Osteoblast (primary cell): ENCODE measurements at regions not wholly inside any gene's neighbourhood (a gene's known extent, or its start where the extent isn't known, plus 50 kb on each side); places are given as distances from the start of the nearest gene placed in this dataset.
A peak's percentile ranks its signal among the peaks of the same experiment; 100 is the strongest.
"Not testable (repeated sequence)": the region's sequence is repeated elsewhere in the genome, so short reads cannot be mapped to it uniquely, and the experiment has no call there.

ENCODE experiments used
- DNase-seq: peaks from one replicate; pipeline ENCODE4 v3.0.0; 2011; ENCODE audit warnings: low spot score, mixed read lengths; ENCODE audit not compliant: insufficient read length; ENCODE audit errors: missing footprints
- H2AFZ ChIP-seq: 2 replicates; pipeline ENCODE4 v1.6.0; 2011; ENCODE audit warnings: mild to moderate bottlenecking, low read length
- H3K27ac ChIP-seq: 2 replicates; pipeline ENCODE4 v1.5.1; 2011; ENCODE audit warnings: mild to moderate bottlenecking, low read depth, low read length, moderate library complexity
- H3K27me3 ChIP-seq: 2 replicates; pipeline ENCODE4 v1.6.0; 2012; ENCODE audit warnings: mild to moderate bottlenecking, control low read depth, inconsistent platforms, low read length, moderate library complexity; ENCODE audit not compliant: insufficient read depth
- H3K36me3 ChIP-seq: 2 replicates; pipeline ENCODE4 v1.5.1; 2011; ENCODE audit warnings: mild to moderate bottlenecking, low read length, control low read depth, moderate library complexity; ENCODE audit not compliant: insufficient read depth
- H3K4me1 ChIP-seq: 2 replicates; pipeline ENCODE4 v1.5.1; 2011; ENCODE audit warnings: mild to moderate bottlenecking, low read length, control low read depth, moderate library complexity; ENCODE audit not compliant: insufficient read depth
- H3K4me2 ChIP-seq: 2 replicates; pipeline ENCODE4 v1.6.0; 2011; ENCODE audit warnings: mild to moderate bottlenecking, low read length; ENCODE audit not compliant: insufficient read depth
- H3K4me3 ChIP-seq: fragments of 200-600 bp; sonication (generic); 3 replicates; pipeline ENCODE4 v1.5.1; 2012; ENCODE audit warnings: mild to moderate bottlenecking, low read length, inconsistent platforms; ENCODE audit not compliant: insufficient read depth
- H3K79me2 ChIP-seq: 2 replicates; pipeline ENCODE4 v1.6.0; 2012; ENCODE audit warnings: mild to moderate bottlenecking, low read length, control low read depth, inconsistent platforms; ENCODE audit not compliant: insufficient read depth
- H3K9me3 ChIP-seq: 2 replicates; pipeline ENCODE4 v1.5.1; 2011; ENCODE audit warnings: low read depth, low read length, control low read depth
- H4K20me1 ChIP-seq: 2 replicates; pipeline ENCODE4 v1.6.0; 2012; ENCODE audit warnings: mild to moderate bottlenecking, low read length, control low read depth; ENCODE audit not compliant: insufficient read depth
- CTCF ChIP-seq: IDR thresholded peaks from 2 replicates; pipeline ENCODE4 v1.5.1; 2011; ENCODE audit warnings: mild to moderate bottlenecking, low read depth, low read length, moderate library complexity; ENCODE audit errors: extremely low read depth

GRCh38 chr6:164750128-164750527 is 559.3 kb downstream of the C6orf118 start:
- no peak for TF ChIP-seq CTCF
- no peak overlapping the region for H3K4me3 ChIP-seq
- no peaks in the 10 kb centered on the region for H3K9me3 ChIP-seq
- no peaks in the 10 kb centered on the region for H3K4me1 ChIP-seq
- no peaks in the 10 kb centered on the region for H3K36me3 ChIP-seq
- no peaks in the 10 kb centered on the region for H4K20me1 ChIP-seq
- no peaks in the 10 kb centered on the region for H3K79me2 ChIP-seq
- no peak overlapping the region for H3K27ac ChIP-seq
- no peak for DNase-seq
- no peak overlapping the region for H2AFZ ChIP-seq
- no peaks in the 10 kb centered on the region for H3K27me3 ChIP-seq
- H3K4me2 ChIP-seq = no peak overlapping the region

GRCh38 chr6:164749221-164750064 is 560.0 kb downstream of the C6orf118 start:
- Histone ChIP-seq H3K27ac (no peak overlapping the region), H2AFZ (no peak overlapping the region), H3K4me3 (no peak overlapping the region), H3K79me2 (no peaks in the 10 kb centered on the region), H3K36me3 (no peaks in the 10 kb centered on the region), H3K9me3 (no peaks in the 10 kb centered on the region), H3K27me3 (no peaks in the 10 kb centered on the region), H3K4me1 (no peaks in the 10 kb centered on the region), H4K20me1 (no peaks in the 10 kb centered on the region), H3K4me2 (no peak overlapping the region)
- TF ChIP-seq CTCF = no peak
- peak; percentile 27 for DNase-seq

- no peak overlapping the region for H3K4me3 ChIP-seq
- no peak for TF ChIP-seq CTCF
- DNase-seq = no peak
Measured at GRCh38 chr6:164744301-164744700, 565.1 kb downstream of the C6orf118 start.

GRCh38 chr6:164741938-164742451 is 567.4 kb downstream of the C6orf118 start:
- H3K27ac ChIP-seq = no peak overlapping the region

More at GRCh38 chr6:164744301-164744700, 565.1 kb downstream of the C6orf118 start:
- Histone ChIP-seq H3K27ac (no peak overlapping the region), H3K27me3 (no peaks in the 10 kb centered on the region), H3K36me3 (no peaks in the 10 kb centered on the region), H3K4me1 (no peaks in the 10 kb centered on the region), H3K79me2 (no peaks in the 10 kb centered on the region), H3K4me2 (no peak overlapping the region), H3K9me3 (no peaks in the 10 kb centered on the region), H4K20me1 (no peaks in the 10 kb centered on the region), H2AFZ (no peak overlapping the region)

GRCh38 chr6:164736090-164736489 is 573.3 kb downstream of the C6orf118 start:
- not testable (repeated sequence) for H3K79me2 ChIP-seq, H4K20me1 ChIP-seq, H2AFZ ChIP-seq, H3K27me3 ChIP-seq, H3K9me3 ChIP-seq, H3K4me2 ChIP-seq, H3K27ac ChIP-seq, H3K4me1 ChIP-seq, H3K36me3 ChIP-seq, H3K4me3 ChIP-seq, DNase-seq

More at GRCh38 chr6:164741938-164742451, 567.4 kb downstream of the C6orf118 start:
- no peaks in the 10 kb centered on the region for H3K36me3 ChIP-seq
- no peaks in the 10 kb centered on the region for H4K20me1 ChIP-seq
- no peaks in the 10 kb centered on the region for H3K79me2 ChIP-seq
- H3K4me3 ChIP-seq = no peak overlapping the region
- H3K9me3 ChIP-seq = no peaks in the 10 kb centered on the region
- H3K27me3 ChIP-seq = no peaks in the 10 kb centered on the region
- DNase-seq = no peak
- H3K4me2 ChIP-seq = no peak overlapping the region
- no peak overlapping the region for H2AFZ ChIP-seq
- H3K4me1 ChIP-seq = no peaks in the 10 kb centered on the region
- TF ChIP-seq CTCF = no peak
